GM21381 (cell line): ENCODE measurements at regions not wholly inside any gene's neighbourhood (a gene's known extent, or its start where the extent isn't known, plus 50 kb on each side); places are given as distances from the start of the nearest gene placed in this dataset.

Source experiments
- ATAC-seq: cut with Tn5 transposase; IDR thresholded peaks from one replicate; pipeline ENCODE4 v1.9.1; 2021; ENCODE audit warnings: mild to moderate bottlenecking, moderate library complexity; ENCODE audit not compliant: unreplicated experiment

- no peak for ATAC-seq
Observed at GRCh38 chr2:185891403-185891802, 152.8 kb downstream of the FSIP2 start.

GRCh38 chr2:185891804-185892411 lies 153.3 kb downstream of the FSIP2 start:
- ATAC-seq: no peak

- no peak for ATAC-seq
Observed at GRCh38 chr2:185892484-185892883, 153.9 kb downstream of the FSIP2 start.

GRCh38 chr2:185894223-185894622 lies 155.6 kb downstream of the FSIP2 start:
- ATAC-seq: no peak

GRCh38 chr2:185895828-185896693 lies 157.5 kb downstream of the FSIP2 start:
- ATAC-seq: no peak

- ATAC-seq: no peak
Observed at GRCh38 chr2:185899366-185899765, 160.8 kb downstream of the FSIP2 start.

GRCh38 chr2:185919155-185919554 lies 180.6 kb downstream of the FSIP2 start:
- no peak for ATAC-seq

GRCh38 chr2:185921048-185921756 lies 182.6 kb downstream of the FSIP2 start:
- ATAC-seq: no peak

GRCh38 chr2:185934232-185934631 lies 195.6 kb downstream of the FSIP2 start:
- no peak for ATAC-seq

- ATAC-seq: no peak
Observed at GRCh38 chr2:185939858-185940257, 201.3 kb downstream of the FSIP2 start.

GRCh38 chr2:185942855-185943254 lies 204.3 kb downstream of the FSIP2 start:
- no peak for ATAC-seq

- ATAC-seq: no peak
Observed at GRCh38 chr2:185947722-185948121, 209.1 kb downstream of the FSIP2 start.

GRCh38 chr2:185952100-185952499 lies 213.5 kb downstream of the FSIP2 start:
- ATAC-seq: no peak

- ATAC-seq: no peak
Observed at GRCh38 chr2:185954389-185954788, 215.8 kb downstream of the FSIP2 start.

- ATAC-seq: no peak
Observed at GRCh38 chr2:185955050-185955449, 216.4 kb downstream of the FSIP2 start.

- ATAC-seq: no peak
Observed at GRCh38 chr2:185967335-185967734, 228.7 kb downstream of the FSIP2 start.

GRCh38 chr2:185970148-185970852 lies 231.7 kb downstream of the FSIP2 start:
- ATAC-seq: no peak

- no peak for ATAC-seq
Observed at GRCh38 chr2:185978634-185979407, 240.2 kb downstream of the FSIP2 start.

- no peak for ATAC-seq
Observed at GRCh38 chr2:185979546-185980071, 241.0 kb downstream of the FSIP2 start.

GRCh38 chr2:185980944-185981343 lies 242.3 kb downstream of the FSIP2 start:
- ATAC-seq: no peak
